NCI-H2029 (cell line): ENCODE measurements at regions not wholly inside any gene's neighbourhood (a gene's known extent, or its start where the extent isn't known, plus 50 kb on each side); places are given as distances from the start of the nearest gene placed in this dataset.

ENCODE experiments used
- DNase-seq: peaks from one replicate; lab custom pipeline; 2025; lab: John Stamatoyannopoulos, UW

DNA sequence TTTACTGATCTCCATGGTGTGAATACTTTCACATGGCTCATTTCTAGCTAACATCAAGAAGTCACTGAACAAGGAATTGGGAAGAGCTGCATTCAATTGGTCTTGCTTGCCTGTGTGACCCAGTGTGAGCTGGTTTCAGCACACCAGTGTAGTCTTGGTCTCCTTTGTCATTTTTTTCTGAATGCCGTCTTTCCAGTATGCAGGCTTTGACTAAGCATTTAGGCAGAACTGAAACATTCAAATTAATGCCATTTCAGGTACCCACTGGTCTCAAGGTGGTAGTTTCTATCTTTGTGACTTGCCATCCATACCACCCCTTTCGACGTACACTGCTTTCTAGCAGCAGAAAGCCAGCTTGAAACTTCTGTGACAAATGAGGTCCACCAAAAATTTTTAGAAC, 550.5 kb upstream of the BOD1L1 start:
- DNase-seq: no peak

DNA sequence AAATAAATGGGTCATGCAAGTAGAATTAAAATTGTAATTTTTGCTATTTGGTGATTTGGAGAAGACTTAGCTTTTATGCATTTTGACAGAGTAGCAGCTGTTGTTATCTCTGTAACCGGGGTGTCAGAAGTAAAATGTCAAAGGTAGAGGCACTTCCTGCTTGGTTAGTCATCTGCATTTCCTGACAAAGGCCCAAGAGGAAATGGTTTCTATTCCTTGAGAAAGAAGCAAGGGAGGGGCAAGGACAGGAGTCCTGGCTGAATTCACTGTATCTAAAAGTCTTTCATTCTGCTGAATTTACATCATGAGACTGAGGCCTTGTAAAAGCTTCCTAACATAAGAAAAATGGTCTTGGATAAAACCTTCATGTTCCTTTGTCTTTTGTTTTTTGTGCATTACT, 550.9 kb upstream of the BOD1L1 start:
- no peak for DNase-seq

- DNase-seq: no peak
Observed at GRCh38 chr4:14180166-14180565, 552.6 kb upstream of the BOD1L1 start.

DNA sequence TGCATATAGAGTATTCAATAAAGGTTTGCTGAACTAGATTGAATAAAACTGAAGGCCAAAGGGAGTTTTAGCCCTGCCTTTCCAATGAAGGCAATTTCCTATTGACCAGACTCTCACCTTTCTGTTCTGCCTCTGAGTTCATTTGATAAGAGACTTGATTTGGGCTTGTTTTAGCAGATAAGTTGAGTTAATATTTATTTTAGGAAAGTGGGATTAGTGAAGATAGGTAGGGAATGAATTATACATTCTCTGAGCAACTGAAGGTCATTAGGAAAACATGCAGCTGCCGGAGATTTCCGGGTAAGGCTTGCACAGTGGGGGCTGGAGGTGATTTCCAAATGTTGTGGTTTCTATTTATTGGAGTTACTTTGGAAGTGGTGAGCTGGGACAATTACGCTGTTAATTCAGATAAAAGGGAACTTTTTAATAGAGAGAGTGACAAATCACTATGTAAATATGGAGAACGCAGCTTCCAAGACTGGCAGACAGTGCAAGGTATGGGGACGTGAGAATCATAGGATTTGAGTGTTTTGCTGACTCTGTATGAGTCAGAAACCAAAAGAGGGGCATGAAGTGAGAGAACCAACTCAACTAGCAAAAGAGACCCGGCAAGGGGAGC, 553.6 kb upstream of the BOD1L1 start:
- no peak for DNase-seq

DNA sequence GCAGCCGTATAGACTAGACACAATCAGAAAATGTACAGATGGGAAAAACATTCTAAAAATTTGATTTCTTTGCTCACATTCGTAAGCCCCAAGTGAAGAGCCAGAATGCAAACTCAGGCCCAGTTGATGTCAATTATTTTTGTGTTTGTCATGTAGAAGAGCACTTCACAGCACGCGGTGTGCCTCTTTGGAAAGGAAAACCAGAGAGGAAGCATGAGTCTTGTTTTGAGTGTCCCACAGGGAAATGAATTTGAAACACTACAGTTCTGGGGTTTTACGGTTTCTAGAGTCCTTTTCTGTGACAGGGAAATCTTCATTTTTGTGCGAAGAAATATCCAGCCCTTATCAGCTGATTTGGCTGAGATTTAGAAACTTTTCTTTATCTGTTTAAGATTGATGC, 554.6 kb upstream of the BOD1L1 start:
- DNase-seq: no peak

GRCh38 chr4:14184265-14184664, 556.7 kb upstream of the BOD1L1 start:
- no peak for DNase-seq

GRCh38 chr4:14184767-14185166, 557.2 kb upstream of the BOD1L1 start:
- no peak for DNase-seq

DNA sequence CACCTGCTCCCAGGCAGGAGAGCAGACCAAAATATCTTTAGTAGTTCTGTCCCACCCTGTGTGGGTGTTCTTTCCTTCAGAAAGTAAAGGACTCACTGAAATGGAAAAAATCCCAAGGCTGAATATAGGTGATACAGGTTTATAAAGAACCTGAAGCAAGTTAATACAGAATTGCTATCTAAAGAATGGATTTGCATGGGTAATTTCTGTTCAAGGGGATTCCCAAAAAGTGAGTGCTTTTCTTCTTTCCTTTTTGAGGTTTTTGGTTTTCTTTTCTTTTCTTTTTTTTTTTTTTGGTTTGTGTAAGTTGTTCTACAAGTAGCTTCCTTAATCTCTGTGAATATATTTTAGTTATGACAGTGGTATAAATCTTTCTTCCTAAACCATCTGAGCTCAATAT, 560.7 kb upstream of the BOD1L1 start:
- no peak for DNase-seq

GRCh38 chr4:14193601-14194000, 566.1 kb upstream of the BOD1L1 start:
- no peak for DNase-seq

DNA sequence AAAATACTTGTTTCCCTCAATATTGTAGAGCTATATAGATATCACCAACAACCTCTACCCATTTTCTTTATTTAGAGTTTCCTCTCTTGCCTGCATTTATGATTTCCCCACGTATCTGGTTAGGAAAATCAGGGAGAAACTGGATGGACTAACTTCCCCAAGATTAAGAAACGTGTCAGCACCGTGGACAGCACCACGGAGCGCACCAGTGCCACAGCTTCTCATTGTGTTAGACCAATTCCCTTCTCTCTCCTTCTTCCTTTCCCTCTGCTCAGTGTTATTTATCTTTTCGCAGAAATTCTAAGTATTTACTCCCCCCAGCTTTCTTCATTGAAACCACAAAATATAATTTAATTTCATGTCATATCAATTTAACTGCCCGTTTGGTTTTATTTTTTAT, 568.6 kb upstream of the BOD1L1 start:
- no peak for DNase-seq

GRCh38 chr4:14215116-14215770, 587.7 kb upstream of the BOD1L1 start:
- DNase-seq: no peak

DNA sequence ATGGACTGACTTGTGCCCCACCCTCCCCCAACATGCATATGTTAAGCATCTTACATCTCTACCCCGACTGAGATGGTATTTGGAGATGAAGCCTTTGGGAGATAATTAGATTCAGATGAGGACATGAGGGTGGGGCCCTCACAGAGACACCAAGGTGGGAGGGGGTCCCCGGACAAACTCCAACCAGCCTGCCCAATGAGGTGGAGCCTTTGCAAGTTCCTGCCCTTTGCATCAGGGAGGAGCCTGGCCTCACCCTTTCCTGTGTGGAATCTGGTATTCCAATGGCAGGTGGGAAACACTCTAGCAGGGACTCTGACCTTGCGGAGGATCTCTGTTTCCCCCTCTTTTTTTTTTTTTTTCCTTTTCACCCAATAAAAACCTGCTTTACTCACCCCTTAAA, 589.9 kb upstream of the BOD1L1 start:
- DNase-seq: no peak

DNA sequence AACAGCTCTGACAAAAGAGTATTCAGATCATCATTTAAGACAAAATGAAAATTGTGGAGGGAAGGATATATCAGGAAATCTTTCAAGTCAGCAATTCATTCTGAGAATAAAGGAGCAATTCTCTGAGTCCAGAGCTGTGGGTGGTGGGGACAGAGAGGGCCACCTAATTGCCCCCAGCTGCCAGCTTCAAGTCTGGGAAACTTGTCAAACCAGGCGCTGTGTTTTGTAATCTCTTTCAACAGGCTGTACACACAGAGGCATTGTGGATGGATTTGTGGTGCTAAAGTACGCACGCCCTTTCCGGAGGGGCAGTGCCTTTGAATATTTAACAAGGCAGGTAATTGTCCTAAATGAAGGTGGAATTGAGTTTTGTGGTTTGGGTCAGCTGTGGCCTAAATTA, 591.1 kb upstream of the BOD1L1 start:
- DNase-seq: no peak

- no peak for DNase-seq
Observed at GRCh38 chr4:14221176-14221575, 593.7 kb upstream of the BOD1L1 start.

DNA sequence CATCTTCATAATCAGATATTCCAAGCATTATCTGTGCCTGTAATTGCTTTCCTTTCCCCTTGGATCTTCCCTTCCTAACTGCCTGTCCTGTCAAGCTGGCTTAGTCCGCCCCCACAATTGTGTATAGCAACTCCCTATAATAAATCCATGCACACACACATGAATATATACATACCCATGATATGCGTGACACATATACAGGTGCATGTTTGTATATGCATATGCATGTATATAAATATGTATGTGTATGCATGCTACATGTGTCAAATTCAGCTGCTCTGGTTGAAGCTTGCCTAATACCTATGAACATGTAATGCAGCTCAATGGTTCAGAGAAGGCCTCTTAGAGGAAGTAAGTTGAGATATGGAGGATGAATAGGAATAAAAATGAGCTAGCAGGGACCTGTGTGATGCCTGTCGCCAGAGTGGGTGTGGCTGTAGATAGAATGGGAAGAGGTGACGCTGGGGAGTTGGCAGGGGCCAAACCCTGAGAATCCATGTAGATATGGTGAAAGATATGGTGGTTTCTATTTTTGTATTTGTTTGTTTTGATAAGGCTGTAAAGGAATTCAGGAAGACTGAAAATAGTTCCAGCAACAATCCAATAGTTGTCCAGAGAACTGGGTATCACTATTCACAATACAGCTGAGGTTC, 595.0 kb upstream of the BOD1L1 start:
- no peak for DNase-seq

DNA sequence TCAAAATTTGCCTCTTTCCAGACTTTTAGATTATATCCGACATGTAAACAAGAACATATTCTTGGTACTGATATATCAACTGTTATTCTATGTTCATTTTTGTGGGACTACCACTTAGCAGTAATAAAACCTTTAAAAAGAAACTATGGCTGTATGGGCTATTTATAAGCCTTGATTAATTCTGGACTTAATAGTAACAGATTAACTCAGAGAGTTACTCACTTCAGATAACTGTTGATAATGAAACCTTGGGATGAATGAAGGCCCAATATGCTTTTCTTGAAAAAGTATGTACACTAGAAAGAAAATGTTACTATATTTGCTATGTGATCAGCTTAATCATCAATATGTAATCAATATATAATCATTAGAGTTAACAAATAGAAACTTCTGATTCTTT, 595.9 kb upstream of the BOD1L1 start:
- no peak for DNase-seq

- DNase-seq: peak; percentile 60
Observed at GRCh38 chr4:14225688-14226207, 598.2 kb upstream of the BOD1L1 start.

GRCh38 chr4:14233126-14233525, 605.6 kb upstream of the BOD1L1 start:
- DNase-seq: no peak

- DNase-seq: no peak
Observed at GRCh38 chr4:14234307-14234706, 606.8 kb upstream of the BOD1L1 start.

DNA sequence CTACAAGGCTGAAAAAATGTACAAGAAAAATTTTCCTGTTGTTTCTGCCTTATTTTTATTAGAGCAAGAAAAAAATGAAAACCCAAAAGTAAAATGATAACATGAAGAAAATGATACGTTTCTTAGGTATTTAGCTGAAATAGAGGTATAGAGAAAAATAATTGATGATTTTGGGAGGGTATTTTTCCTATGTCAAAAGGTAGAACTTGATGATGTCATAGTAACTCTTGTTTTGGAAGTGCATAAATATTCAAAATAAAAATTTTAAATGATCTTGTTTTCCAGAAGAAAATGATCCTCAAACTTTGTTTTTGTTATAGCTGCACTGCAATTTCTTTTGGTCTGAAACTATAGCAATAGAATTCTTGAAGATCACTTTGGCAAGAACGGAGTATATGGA, 608.8 kb upstream of the BOD1L1 start:
- no peak for DNase-seq

GRCh38 chr4:14237911-14238310, 610.4 kb upstream of the BOD1L1 start:
- no peak for DNase-seq

DNA sequence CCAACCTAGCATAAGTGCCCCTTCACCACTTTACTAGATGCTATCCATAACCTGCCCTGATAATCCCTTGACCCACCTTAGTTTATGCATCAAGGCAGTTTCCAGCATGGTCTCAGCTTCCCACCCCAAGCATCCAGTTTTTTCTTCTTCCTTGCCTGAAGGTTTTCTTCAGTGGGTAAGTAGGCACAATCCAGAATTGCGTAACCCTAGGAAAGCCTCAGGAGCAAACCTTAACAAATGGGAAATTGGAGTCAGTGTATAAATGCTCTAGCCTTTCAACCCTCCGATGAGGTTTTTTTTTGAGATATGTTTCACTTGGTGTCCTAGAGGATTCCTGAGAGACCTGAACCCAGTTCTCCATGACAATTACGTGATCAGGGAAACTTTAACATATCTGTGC, 614.0 kb upstream of the BOD1L1 start:
- no peak for DNase-seq

DNA sequence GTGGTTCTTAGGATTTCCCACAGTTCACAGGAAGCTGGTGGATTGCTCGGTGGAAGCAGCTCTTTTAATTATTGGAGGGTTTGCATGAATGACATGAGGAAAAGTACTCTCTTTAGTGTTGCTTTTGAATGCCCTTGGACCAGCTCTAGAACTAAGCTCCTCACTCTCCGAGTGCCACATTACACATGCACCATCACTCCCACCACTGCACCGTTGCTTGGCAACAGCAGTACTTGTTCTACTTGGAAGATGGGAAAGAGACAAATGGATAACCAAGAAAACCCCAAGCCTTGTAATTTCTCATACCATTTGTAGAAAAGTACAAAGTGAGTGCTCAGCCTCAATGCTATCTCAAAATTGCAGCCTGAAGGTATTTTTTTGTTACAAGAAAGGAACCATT, 620.2 kb upstream of the BOD1L1 start:
- no peak for DNase-seq

DNA sequence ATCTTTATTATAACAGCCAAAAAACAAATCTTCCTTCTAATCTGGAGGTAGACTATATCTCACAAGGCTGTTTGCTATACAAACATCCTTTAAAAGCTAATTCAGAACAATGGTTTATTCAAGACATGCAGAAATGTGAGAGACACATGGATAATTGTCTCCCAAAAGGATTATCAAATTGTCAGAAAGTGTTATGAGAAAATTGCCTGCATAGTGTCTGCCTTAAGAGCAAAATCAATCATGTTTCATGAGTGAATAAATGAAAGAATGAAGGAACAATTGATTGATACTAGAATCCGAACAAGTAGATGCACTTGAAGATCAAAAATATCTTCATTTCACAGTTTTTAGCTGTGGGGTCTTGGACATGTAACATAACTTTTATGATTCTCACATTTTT, 621.7 kb upstream of the BOD1L1 start:
- DNase-seq: no peak
